ENCODE measurements at regions not wholly inside any gene's neighbourhood (a gene's known extent, or its start where the extent isn't known, plus 50 kb on each side); places are given as distances from the start of the nearest gene placed in this dataset.

- peak; percentile 88 for TF ChIP-seq CTCF (IDR thresholded peaks at IDR 0.05; ENCODE audit: low read depth, low read length)
- no peak for TF ChIP-seq EZH2phosphoT487 (IDR thresholded peaks at IDR 0.05; ENCODE audit: low read depth)
Measured at GRCh38 chr2:64873472-64873924, 115.7 kb upstream of the SLC1A4 start.
